ENCODE measurements at regions not wholly inside any gene's neighbourhood (a gene's known extent, or its start where the extent isn't known, plus 50 kb on each side); places are given as distances from the start of the nearest gene placed in this dataset.
"Not testable (repeated sequence)": the region's sequence is repeated elsewhere in the genome, so short reads cannot be mapped to it uniquely, and the experiment has no call there.

GRCh38 chr16:24652803-24653202 lies 76.6 kb upstream of the TNRC6A start:
- intact Hi-C loops (cut with micrococcal nuclease; ENCODE audit: unreplicated experiment): no loop called here
- no peaks in the 10 kb centered on the region for H3K9me3 ChIP-seq (ENCODE audit: insufficient read depth, low read depth)
- H3K27me3 ChIP-seq (ENCODE audit: insufficient read depth, low read depth): no peaks in the 10 kb centered on the region
- ChIA-PET CTCF (no interaction called here), POLR2A (ENCODE audit: unreplicated experiment) (no interaction called here)
- H3K9me2 ChIP-seq (ENCODE audit: insufficient read depth): no peaks in the 10 kb centered on the region
- H3K4me1 ChIP-seq (replicated peaks; ENCODE audit: insufficient read depth): peaks cover 2% of the 10 kb centered on the region; the same call in 1 of the 2 replicates
- H3K4me2 ChIP-seq: no peak overlapping the region
- H4K20me1 ChIP-seq (ENCODE audit: insufficient read depth): no peaks in the 10 kb centered on the region
- no TSS peak for BruUV-seq (replicated peaks)
- no peak for DNase-seq
- 0 out of 2 replicates have a peak overlapping the region, but pooled peaks have one; percentile 34 for H2AFZ ChIP-seq
- no peak overlapping the region for H3K27ac ChIP-seq
- H3K4me3 ChIP-seq: no peak overlapping the region
- no peaks in the 10 kb centered on the region for H3K79me2 ChIP-seq (ENCODE audit: low read depth)
- no peaks in the 10 kb centered on the region for H3K36me3 ChIP-seq (ENCODE audit: low read depth)
- H3F3A ChIP-seq (ENCODE audit: insufficient read depth, low read depth): 0 out of 2 replicates have a peak, but pooled peaks cover 7% of the 10 kb centered on the region
- TF ChIP-seq EZH2 (IDR thresholded peaks at IDR 0.05; ENCODE audit: low read depth) (no peak), CTCF (conservative IDR thresholded peaks at IDR 0.05) (no peak)

DNA sequence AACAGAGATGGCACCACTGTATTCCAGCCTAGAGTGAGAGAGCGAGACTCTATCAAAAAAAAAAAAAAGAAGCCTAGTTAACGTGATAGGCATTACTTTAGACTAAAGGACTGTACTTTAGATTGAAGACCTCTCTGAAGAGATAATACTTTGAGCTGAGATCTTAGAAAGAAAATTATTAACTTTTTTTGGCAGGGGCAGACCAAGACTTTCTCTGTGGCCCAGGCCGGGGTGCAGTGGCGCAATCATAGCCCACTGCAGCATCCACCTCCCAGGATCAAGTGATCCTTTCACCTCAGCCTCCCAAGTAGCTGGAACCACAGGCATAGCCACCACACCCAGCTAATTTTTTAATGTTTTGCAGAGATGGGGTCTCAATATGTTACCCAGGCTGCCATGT lies 75.7 kb upstream of the TNRC6A start:
- intact Hi-C loops (cut with micrococcal nuclease; ENCODE audit: unreplicated experiment): no loop called here
- no peak for DNase-seq
- no peak overlapping the region for H3K4me3 ChIP-seq
- H3K9me3 ChIP-seq (ENCODE audit: insufficient read depth, low read depth): no peaks in the 10 kb centered on the region
- no peak overlapping the region for H3K4me2 ChIP-seq
- H3K79me2 ChIP-seq (ENCODE audit: low read depth): no peaks in the 10 kb centered on the region
- no peaks in the 10 kb centered on the region for H3K36me3 ChIP-seq (ENCODE audit: low read depth)
- no TSS peak for BruUV-seq (replicated peaks)
- no peak overlapping the region for H3K27ac ChIP-seq
- POLR2A ChIA-PET (ENCODE audit: unreplicated experiment): interaction anchor here (0.5 to 0.6 kb wide), 2 partner anchors 40 to 43 kb away, joined by 4 to 5 read pairs; no protein-coding TSS in a partner anchor
- no peaks in the 10 kb centered on the region for H3K27me3 ChIP-seq (ENCODE audit: insufficient read depth, low read depth)
- H3K9me2 ChIP-seq (ENCODE audit: insufficient read depth): no peaks in the 10 kb centered on the region
- CTCF ChIA-PET: no interaction called here
- no peak overlapping the region for H2AFZ ChIP-seq
- TF ChIP-seq CTCF (conservative IDR thresholded peaks at IDR 0.05): no peak
- no peak for TF ChIP-seq EZH2 (IDR thresholded peaks at IDR 0.05; ENCODE audit: low read depth)
- H4K20me1 ChIP-seq (ENCODE audit: insufficient read depth): no peaks in the 10 kb centered on the region
- H3F3A ChIP-seq (ENCODE audit: insufficient read depth, low read depth): 0 out of 2 replicates have a peak, but pooled peaks cover 6% of the 10 kb centered on the region
- no peaks in the 10 kb centered on the region for H3K4me1 ChIP-seq (replicated peaks; ENCODE audit: insufficient read depth)

GRCh38 chr16:24665942-24666341 lies 63.5 kb upstream of the TNRC6A start:
- CTCF ChIA-PET; H3K79me2 ChIP-seq (ENCODE audit: low read depth); H3K27ac ChIP-seq; H3K9me2 ChIP-seq (ENCODE audit: insufficient read depth); H3K4me2 ChIP-seq; H3K4me3 ChIP-seq; H4K20me1 ChIP-seq (ENCODE audit: insufficient read depth); H3K27me3 ChIP-seq (ENCODE audit: insufficient read depth, low read depth); POLR2A ChIA-PET (ENCODE audit: unreplicated experiment); H3K36me3 ChIP-seq (ENCODE audit: low read depth); BruUV-seq (replicated peaks); H2AFZ ChIP-seq; H3K9me3 ChIP-seq (ENCODE audit: insufficient read depth, low read depth); intact Hi-C loops (cut with micrococcal nuclease; ENCODE audit: unreplicated experiment); DNase-seq: not testable (repeated sequence)
- Histone ChIP-seq H3K4me1 (replicated peaks; ENCODE audit: insufficient read depth) (peaks cover 12% of the 10 kb centered on the region; the same call in 1 of the 2 replicates), H3F3A (ENCODE audit: insufficient read depth, low read depth) (peaks cover 19% of the 10 kb centered on the region; the same call in 1 of the 2 replicates)

GRCh38 chr16:24667244-24667764 lies 62.1 kb upstream of the TNRC6A start:
- Histone ChIP-seq H3K4me2 (no peak overlapping the region), H3K27me3 (ENCODE audit: insufficient read depth, low read depth) (no peaks in the 10 kb centered on the region), H3K9me2 (ENCODE audit: insufficient read depth) (no peaks in the 10 kb centered on the region), H3K4me3 (no peak overlapping the region), H4K20me1 (ENCODE audit: insufficient read depth) (no peaks in the 10 kb centered on the region), H3K79me2 (ENCODE audit: low read depth) (no peaks in the 10 kb centered on the region), H3K27ac (no peak overlapping the region), H2AFZ (no peak overlapping the region), H3K36me3 (ENCODE audit: low read depth) (no peaks in the 10 kb centered on the region), H3K9me3 (ENCODE audit: insufficient read depth, low read depth) (no peaks in the 10 kb centered on the region), H3K4me1 (replicated peaks; ENCODE audit: insufficient read depth) (peaks cover 12% of the 10 kb centered on the region; the same call in 1 of the 2 replicates), H3F3A (ENCODE audit: insufficient read depth, low read depth) (peaks cover 19% of the 10 kb centered on the region; the same call in 1 of the 2 replicates)
- CTCF ChIA-PET: no interaction called here
- no TSS peak for BruUV-seq (replicated peaks)
- POLR2A ChIA-PET (ENCODE audit: unreplicated experiment): interaction anchor here (0.6 kb wide), 1 partner anchor 193 kb away, joined by 5 read pairs; no protein-coding TSS in a partner anchor
- TF ChIP-seq CTCF (conservative IDR thresholded peaks at IDR 0.05) (no peak), EZH2 (IDR thresholded peaks at IDR 0.05; ENCODE audit: low read depth) (no peak)
- DNase-seq: no peak
- intact Hi-C loops (cut with micrococcal nuclease; ENCODE audit: unreplicated experiment): no loop called here

All from PC-9 (cell line).